WI38 (cell line): ENCODE measurements at regions not wholly inside any gene's neighbourhood (a gene's known extent, or its start where the extent isn't known, plus 50 kb on each side); places are given as distances from the start of the nearest gene placed in this dataset.

Experiments
- H3K4me3 ChIP-seq: 2 replicates; pipeline ENCODE4 v1.5.1; 2011; ENCODE audit warnings: low read depth, mild to moderate bottlenecking, control low read depth, low read length
- CTCF ChIP-seq: IDR thresholded peaks from 2 replicates; pipeline ENCODE4 v1.5.1; 2012; ENCODE audit warnings: low read depth, mild to moderate bottlenecking, control low read depth, low read length

DNA sequence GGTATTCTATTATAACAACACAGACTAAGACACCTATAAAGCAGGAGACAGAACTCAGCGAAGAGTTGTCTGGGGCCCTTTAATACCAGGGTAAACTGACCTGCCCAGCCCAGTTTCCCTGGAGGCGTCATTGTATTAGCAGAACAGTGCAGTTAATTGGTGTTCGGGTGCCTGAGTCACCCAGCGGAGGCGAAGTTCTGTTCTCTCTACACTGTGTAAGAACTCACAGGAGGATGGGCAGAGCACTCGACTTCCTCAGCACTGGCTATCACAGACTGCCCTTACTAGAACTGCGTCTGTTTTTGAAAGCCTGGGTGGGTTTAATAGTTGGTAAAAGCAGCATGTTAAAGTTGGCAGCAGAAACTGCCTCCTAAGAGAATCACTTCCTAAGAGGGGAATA is 106.5 kb upstream of the ATP8B1 start:
- H3K4me3 ChIP-seq = no peak overlapping the region
- no peak for TF ChIP-seq CTCF

DNA sequence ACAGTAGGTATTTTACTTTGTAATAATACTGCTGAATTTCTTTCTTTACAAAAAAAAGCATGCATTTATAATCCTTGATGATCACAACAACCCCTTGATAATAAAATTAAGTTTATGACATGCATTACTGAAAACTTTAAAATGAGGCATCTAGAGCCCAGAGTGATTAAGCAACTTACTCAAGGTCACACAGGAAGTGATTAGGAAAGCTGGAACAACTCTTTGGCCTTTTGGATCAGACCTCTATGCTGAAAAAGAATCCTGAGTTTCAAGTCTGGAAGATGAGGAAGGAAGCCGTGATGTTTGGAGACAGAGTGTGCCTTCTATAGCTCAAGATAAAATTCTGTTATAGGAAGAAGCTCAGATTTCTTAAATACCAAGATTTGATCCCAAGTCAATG is 105.0 kb upstream of the ATP8B1 start:
- H3K4me3 ChIP-seq = no peak overlapping the region
- no peak for TF ChIP-seq CTCF

DNA sequence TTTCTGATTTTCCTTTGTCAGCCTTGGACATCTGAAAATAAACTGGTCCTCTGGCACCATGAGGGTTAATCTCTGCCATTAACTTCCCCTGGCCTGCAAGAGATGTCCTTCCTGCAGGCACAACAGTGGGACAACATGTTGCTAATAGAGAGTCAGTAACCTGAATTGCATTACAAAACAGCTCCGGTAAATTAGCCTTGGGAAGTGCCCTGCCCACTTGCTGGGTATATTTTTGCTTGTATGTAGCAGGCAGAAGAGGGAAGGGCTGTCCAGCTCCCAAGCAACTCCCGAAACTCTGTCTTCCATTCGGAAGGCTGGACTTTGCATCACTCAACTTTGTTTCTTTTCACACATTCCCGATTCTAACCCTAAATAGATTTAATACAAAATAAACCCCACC is 104.4 kb upstream of the ATP8B1 start:
- H3K4me3 ChIP-seq = no peak overlapping the region
- no peak for TF ChIP-seq CTCF

- H3K4me3 ChIP-seq = no peak overlapping the region
- TF ChIP-seq CTCF = 0 out of 2 replicates have a peak, but pooled peaks have one; percentile 9
These were observed 103.7 kb upstream of the ATP8B1 start for GRCh38 chr18:57906852-57907251.

DNA sequence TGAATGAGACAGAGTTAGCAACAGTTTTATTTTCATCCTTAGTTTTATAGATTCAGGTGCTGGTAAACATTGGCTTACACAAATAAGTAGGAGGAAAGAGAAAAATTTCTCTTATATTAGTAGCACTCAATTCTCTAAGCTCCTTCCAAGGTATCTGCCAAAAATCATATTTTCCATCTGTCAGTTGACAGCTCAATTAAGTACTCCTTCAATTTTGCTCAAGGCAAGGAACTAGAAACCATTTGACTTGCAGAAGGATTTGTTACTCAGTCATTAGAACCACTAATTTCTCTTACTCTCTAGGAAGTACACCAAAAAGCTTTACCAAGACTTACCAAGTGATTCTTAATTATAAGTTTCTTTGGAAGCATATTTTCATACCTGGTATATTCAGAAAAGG is 101.4 kb upstream of the ATP8B1 start:
- H3K4me3 ChIP-seq = no peak overlapping the region
- no peak for TF ChIP-seq CTCF

GRCh38 chr18:57902721-57903120 is 99.6 kb upstream of the ATP8B1 start:
- no peak for TF ChIP-seq CTCF
- H3K4me3 ChIP-seq = no peak overlapping the region

GRCh38 chr18:57901825-57902589 is 98.9 kb upstream of the ATP8B1 start:
- no peak for TF ChIP-seq CTCF
- H3K4me3 ChIP-seq = no peak overlapping the region
